ENCODE measurements at regions not wholly inside any gene's neighbourhood (a gene's known extent, or its start where the extent isn't known, plus 50 kb on each side); places are given as distances from the start of the nearest gene placed in this dataset.
"Not testable (repeated sequence)": the region's sequence is repeated elsewhere in the genome, so short reads cannot be mapped to it uniquely, and the experiment has no call there.

- no peak for DNase-seq
These were observed 165.4 kb upstream of the NDST4 start for GRCh38 chr4:115278830-115279229.

- no peak for DNase-seq
These were observed 162.2 kb upstream of the NDST4 start for GRCh38 chr4:115275615-115276014.

- DNase-seq, result no peak
These were observed 161.1 kb upstream of the NDST4 start for GRCh38 chr4:115274545-115274944.

- DNase-seq, result no peak
These were observed 159.2 kb upstream of the NDST4 start for GRCh38 chr4:115272594-115272993.

- no peak for DNase-seq
These were observed 158.8 kb upstream of the NDST4 start for GRCh38 chr4:115272185-115272584.

GRCh38 chr4:115260195-115260594 is 146.8 kb upstream of the NDST4 start:
- no peak for DNase-seq

- no peak for DNase-seq
These were observed 146.2 kb upstream of the NDST4 start for GRCh38 chr4:115259642-115260041.

GRCh38 chr4:115249808-115250207 is 136.4 kb upstream of the NDST4 start:
- DNase-seq, result no peak

GRCh38 chr4:115234405-115235093 is 121.1 kb upstream of the NDST4 start:
- DNase-seq, result no peak

- no peak for DNase-seq
These were observed 120.2 kb upstream of the NDST4 start for GRCh38 chr4:115233600-115233999.

- DNase-seq, result no peak
These were observed 116.5 kb upstream of the NDST4 start for GRCh38 chr4:115229873-115230272.

- no peak for DNase-seq
These were observed 115.4 kb upstream of the NDST4 start for GRCh38 chr4:115228851-115229250.

GRCh38 chr4:115222061-115222460 is 108.6 kb upstream of the NDST4 start:
- no peak for DNase-seq

GRCh38 chr4:115219862-115220261 is 106.4 kb upstream of the NDST4 start:
- DNase-seq, result no peak

GRCh38 chr4:115219315-115219860 is 106.0 kb upstream of the NDST4 start:
- no peak for DNase-seq

- no peak for DNase-seq
These were observed 102.5 kb upstream of the NDST4 start for GRCh38 chr4:115215935-115216334.

GRCh38 chr4:115213716-115214115 is 100.3 kb upstream of the NDST4 start:
- DNase-seq, result no peak

- no peak for DNase-seq
These were observed 87.6 kb upstream of the NDST4 start for GRCh38 chr4:115201042-115201330.

GRCh38 chr4:115200201-115201041 is 87.0 kb upstream of the NDST4 start:
- not testable (repeated sequence) for DNase-seq

- DNase-seq, result not testable (repeated sequence)
These were observed 81.2 kb upstream of the NDST4 start for GRCh38 chr4:115194612-115195011.

- no peak for DNase-seq
These were observed 77.1 kb upstream of the NDST4 start for GRCh38 chr4:115190529-115190928.

- no peak for DNase-seq
These were observed 73.7 kb upstream of the NDST4 start for GRCh38 chr4:115187136-115187535.

GRCh38 chr4:115179438-115180062 is 66.1 kb upstream of the NDST4 start:
- not testable (repeated sequence) for DNase-seq

- not testable (repeated sequence) for DNase-seq
These were observed 65.3 kb upstream of the NDST4 start for GRCh38 chr4:115178687-115179086.
